ENCODE measurements at regions not wholly inside any gene's neighbourhood (a gene's known extent, or its start where the extent isn't known, plus 50 kb on each side); places are given as distances from the start of the nearest gene placed in this dataset.

GRCh38 chr10:21304608-21305007, 220.9 kb downstream of the SKIDA1 start:
- Mint-ChIP-seq H3K36me3 (no peaks in the 10 kb centered on the region), H3K4me1 (ENCODE audit: unreplicated experiment) (no peaks in the 10 kb centered on the region), H3K9me3 (no peaks in the 10 kb centered on the region), H3K27ac (no peak overlapping the region), H3K4me3 (no peak overlapping the region), H3K27me3 (no peaks in the 10 kb centered on the region)
- DNase-seq (ENCODE audit: extremely low spot score, unreplicated experiment), result no peak
- no peak for TF ChIP-seq CTCF (conservative IDR thresholded peaks at IDR 0.05)

- DNase-seq (ENCODE audit: extremely low spot score, unreplicated experiment), result no peak
- H3K36me3 Mint-ChIP-seq, result no peaks in the 10 kb centered on the region
- no peaks in the 10 kb centered on the region for H3K9me3 Mint-ChIP-seq
- H3K27ac Mint-ChIP-seq, result no peak overlapping the region
- H3K27me3 Mint-ChIP-seq, result no peaks in the 10 kb centered on the region
- H3K4me1 Mint-ChIP-seq (ENCODE audit: unreplicated experiment), result no peaks in the 10 kb centered on the region
- H3K4me3 Mint-ChIP-seq, result no peak overlapping the region
- no peak for TF ChIP-seq CTCF (conservative IDR thresholded peaks at IDR 0.05)
Measured at GRCh38 chr10:21304198-21304597, 221.3 kb downstream of the SKIDA1 start.

- DNase-seq (ENCODE audit: extremely low spot score, unreplicated experiment), result no peak
- no peaks in the 10 kb centered on the region for H3K36me3 Mint-ChIP-seq
- H3K4me3 Mint-ChIP-seq, result no peak overlapping the region
- peaks cover 10% of the 10 kb centered on the region for H3K4me1 Mint-ChIP-seq (ENCODE audit: unreplicated experiment)
- no peaks in the 10 kb centered on the region for H3K27me3 Mint-ChIP-seq
- H3K27ac Mint-ChIP-seq, result no peak overlapping the region
- H3K9me3 Mint-ChIP-seq, result no peaks in the 10 kb centered on the region
- TF ChIP-seq CTCF (conservative IDR thresholded peaks at IDR 0.05), result no peak
Measured at GRCh38 chr10:21300551-21300950, 224.9 kb downstream of the SKIDA1 start.

- Mint-ChIP-seq H3K36me3 (no peaks in the 10 kb centered on the region), H3K27me3 (no peaks in the 10 kb centered on the region), H3K27ac (no peak overlapping the region), H3K4me3 (no peak overlapping the region), H3K4me1 (ENCODE audit: unreplicated experiment) (peaks cover 14% of the 10 kb centered on the region), H3K9me3 (no peaks in the 10 kb centered on the region)
- DNase-seq (ENCODE audit: extremely low spot score, unreplicated experiment), result no peak
- no peak for TF ChIP-seq CTCF (conservative IDR thresholded peaks at IDR 0.05)
Measured at GRCh38 chr10:21299330-21299729, 226.2 kb downstream of the SKIDA1 start.

- Mint-ChIP-seq H3K4me1 (ENCODE audit: unreplicated experiment) (peaks cover 20% of the 10 kb centered on the region), H3K36me3 (no peaks in the 10 kb centered on the region), H3K27me3 (no peaks in the 10 kb centered on the region), H3K9me3 (no peaks in the 10 kb centered on the region), H3K27ac (no peak overlapping the region), H3K4me3 (no peak overlapping the region)
- no peak for TF ChIP-seq CTCF (conservative IDR thresholded peaks at IDR 0.05)
- no peak for DNase-seq (ENCODE audit: extremely low spot score, unreplicated experiment)
Measured at GRCh38 chr10:21298701-21299100, 226.8 kb downstream of the SKIDA1 start.

Data from type B pancreatic cell (in vitro differentiated cells).